GM12878 (cell line): ENCODE measurements at regions not wholly inside any gene's neighbourhood (a gene's known extent, or its start where the extent isn't known, plus 50 kb on each side); places are given as distances from the start of the nearest gene placed in this dataset.

Experiments used
- ATAC-seq: fragments of 200-7000 bp; cut with Tn5 transposase; 3 replicates; pipeline ENCODE4 v1.9.1; 2020; ENCODE audit warnings: mild to moderate bottlenecking, moderate library complexity
- BruUV-seq: library from RNA; stranded (reverse); fragments of 400-500 nt; replicated peaks from 2 replicates; lab custom pipeline; 2021; lab: Mats Ljungman, UMichigan
- CTCF ChIA-PET: fragments of 300-600 bp; sonication (Branson Sonifier 250); formaldehyde crosslinking; extraction: SDS; loops from one replicate; lab custom pipeline; 2021; ENCODE audit warnings: inconsistent platforms; lab: Yijun Ruan, JAX
- POLR2A ChIA-PET: fragments of 350-600 bp; formaldehyde crosslinking; extraction: SDS; loops from one replicate; lab custom pipeline; 2021; ENCODE audit warnings: inconsistent platforms; lab: Charles Lee
- RAD21 ChIA-PET: fragments of 300-600 bp; sonication (Branson Sonifier 250); formaldehyde crosslinking; loops from one replicate; lab custom pipeline; 2023; ENCODE audit warnings: antibody characterized with exemption; ENCODE audit not compliant: unreplicated experiment; lab: Charles Lee
- SMC1A ChIA-PET: fragments of 300-600 bp; sonication (Branson Sonifier 250); formaldehyde crosslinking; loops from one replicate; lab custom pipeline; 2023; ENCODE audit not compliant: unreplicated experiment, uncharacterized antibody; lab: Charles Lee
- DNase-seq: peaks from one replicate; pipeline ENCODE4 v3.0.0-alpha.2; 2011; ENCODE audit warnings: low read depth, low spot score
- FAIRE-seq: peaks from 3 replicates; lab custom pipeline; 2011; peaks lifted over from hg19 to GRCh38; lab: Jason Lieb, UNC
- H2AFZ ChIP-seq: 2 replicates; pipeline ENCODE4 v1.6.0; 2011; ENCODE audit warnings: low read depth, low read length, control low read depth; ENCODE audit not compliant: control insufficient read depth
- H3K27ac ChIP-seq: 2 replicates; pipeline ENCODE4 v1.5.1; 2011; ENCODE audit warnings: control low read depth; ENCODE audit not compliant: control insufficient read depth, insufficient read depth
- H3K27me3 ChIP-seq, 2 experiments: replicated peaks in 1 of 2; 2 replicates each; pipeline versions ENCODE4 v1.6.0 to v1.6.1; 2011; ENCODE audit warnings: low read length in 1 of 2; ENCODE audit not compliant: control insufficient read depth in 2 of 2, insufficient read depth in 2 of 2
- H3K36me3 ChIP-seq, 2 experiments: 2 replicates each; pipeline ENCODE4 v1.5.1; 2011; ENCODE audit warnings: low read length in 1 of 2; ENCODE audit not compliant: control insufficient read depth in 2 of 2, insufficient read depth in 2 of 2
- H3K4me1 ChIP-seq: 2 replicates; pipeline ENCODE4 v1.6.1; 2011; ENCODE audit warnings: mild to moderate bottlenecking, low read length, moderate library complexity, mixed read lengths; ENCODE audit not compliant: control insufficient read depth, insufficient read depth
- H3K4me2 ChIP-seq: 2 replicates; pipeline ENCODE4 v1.6.0; 2011; ENCODE audit warnings: control low read depth; ENCODE audit not compliant: control insufficient read depth, insufficient read depth
- H3K4me3 ChIP-seq: fragments of 200-600 bp; sonication (generic); 2 replicates; pipeline ENCODE4 v1.5.1; 2016
- H3K79me2 ChIP-seq: 2 replicates; pipeline ENCODE4 v1.6.0; 2011; ENCODE audit warnings: low read length; ENCODE audit not compliant: control insufficient read depth, insufficient read depth
- H3K9ac ChIP-seq: 2 replicates; pipeline ENCODE4 v1.8.0; 2011; ENCODE audit warnings: low read length, control low read depth, mixed read lengths; ENCODE audit not compliant: control insufficient read depth, insufficient read depth
- H3K9me3 ChIP-seq: replicated peaks from 3 replicates; pipeline ENCODE4 v1.5.1; 2011; ENCODE audit warnings: mild to moderate bottlenecking, low read length; ENCODE audit not compliant: control insufficient read depth, insufficient read depth
- H4K20me1 ChIP-seq: 2 replicates; pipeline ENCODE4 v1.6.0; 2011; ENCODE audit not compliant: control insufficient read depth, insufficient read depth
- CREB1 ChIP-seq: IDR thresholded peaks from 2 replicates; pipeline ENCODE4 v1.6.1; 2012; ENCODE audit warnings: low read depth, mild to moderate bottlenecking, inconsistent platforms
- E2F8 ChIP-seq: fragments of 450-650 bp; IDR thresholded peaks from 2 replicates; pipeline ENCODE4 v1.6.1; 2018; ENCODE audit warnings: mild to moderate bottlenecking, low read depth, moderate library complexity; ENCODE audit not compliant: partially characterized antibody
- ETV6 ChIP-seq, 2 experiments: fragments of 450-650 bp in 1 of 2; IDR thresholded peaks in 1 of 2; conservative IDR thresholded peaks in 1 of 2; 2 replicates each; pipeline ENCODE4 v1.6.1; 2014; ENCODE audit warnings: antibody characterized with exemption in 1 of 2, borderline replicate concordance in 1 of 2, low read depth in 1 of 2, mild to moderate bottlenecking in 1 of 2, moderate library complexity in 1 of 2
- HSF1 ChIP-seq: fragments of 150-350 bp; IDR thresholded peaks from 2 replicates; pipeline ENCODE4 v1.6.1; 2014; ENCODE audit warnings: mild to moderate bottlenecking, low read depth, low read length
- IKZF1 ChIP-seq: fragments of 450-650 bp; conservative IDR thresholded peaks from 2 replicates; pipeline ENCODE4 v1.6.1; 2017; ENCODE audit warnings: antibody characterized with exemption, mild to moderate bottlenecking
- JUND ChIP-seq: IDR thresholded peaks from 2 replicates; pipeline ENCODE4 v1.6.1; 2012; ENCODE audit warnings: low read depth, mild to moderate bottlenecking, low read length, improper control_type of control experiment, moderate library complexity
- NFYB ChIP-seq: IDR thresholded peaks from 2 replicates; pipeline ENCODE4 v1.6.1; 2011; ENCODE audit warnings: low read depth, mild to moderate bottlenecking, low read length, improper control_type of control experiment, moderate library complexity; ENCODE audit not compliant: insufficient read depth
- PML ChIP-seq: IDR thresholded peaks from 2 replicates; pipeline ENCODE4 v1.6.1; 2012; ENCODE audit warnings: low read length, inconsistent platforms
- POLR2AphosphoS5 ChIP-seq: IDR thresholded peaks from 2 replicates; pipeline ENCODE4 v1.6.1; 2011; ENCODE audit warnings: mild to moderate bottlenecking, low read length, inconsistent platforms
- RELB ChIP-seq: fragments of 450-650 bp; IDR thresholded peaks from 2 replicates; pipeline ENCODE4 v1.6.1; 2017; ENCODE audit warnings: low read depth, mild to moderate bottlenecking, moderate library complexity
- SMC3 ChIP-seq: IDR thresholded peaks from 2 replicates; pipeline ENCODE4 v1.6.1; 2011; ENCODE audit warnings: low read length, improper control_type of control experiment, borderline replicate concordance
- SPI1 ChIP-seq: IDR thresholded peaks from 2 replicates; pipeline ENCODE4 v1.6.1; 2011; ENCODE audit warnings: low read depth, mild to moderate bottlenecking, low read length, moderate library complexity, borderline replicate concordance; ENCODE audit not compliant: insufficient read depth
- TAF1 ChIP-seq: IDR thresholded peaks from 2 replicates; pipeline ENCODE4 v1.6.1; 2011; ENCODE audit warnings: mild to moderate bottlenecking, low read depth, low read length, borderline replicate concordance
- ZNF622 ChIP-seq: fragments of 450-650 bp; IDR thresholded peaks from 2 replicates; pipeline ENCODE4 v1.6.1; 2017; ENCODE audit warnings: mild to moderate bottlenecking, inconsistent platforms
- WGBS: methylation state at CpG from one replicate; pipeline ENCODE4 v1.1.6; 2016; ENCODE audit warnings: low lambda C conversion rate; ENCODE audit not compliant: insufficient replicate concordance, insufficient coverage; ENCODE audit errors: missing lambda C conversion rate; 5-methylcytosine and 5-hydroxymethylcytosine counted together
- in situ Hi-C: fragments of 300-500 bp; cut with MboI; formaldehyde crosslinking; loops from 9 replicates; pipeline ENCODE4 v1.14.3; 2018; ENCODE audit warnings: mixed read lengths
- intact Hi-C: fragments of 100-400 bp; cut with micrococcal nuclease; formaldehyde crosslinking; loops from one replicate; pipeline ENCODE4 v1.14.2; 2022; ENCODE audit not compliant: unreplicated experiment

GRCh38 chr13:26495750-26496149 is 61.7 kb upstream of the WASF3 start (continued):
- TF ChIP-seq E2F8 (no peak), IKZF1 (no peak), JUND (no peak), SPI1 (no peak), RELB (no peak)

- ATAC-seq (no peak), DNase-seq (no peak), FAIRE-seq (no peak)
- intact Hi-C loops (loop anchor here (5.0 kb wide), 1 partner anchor 199 kb away; no protein-coding TSS in a partner anchor), in situ Hi-C loops (no loop called here)
- ChIA-PET CTCF (interaction anchor here (0.6 to 11.6 kb wide), 2 partner anchors 312 to 487 kb away, joined by 3 to 218 read pairs; no protein-coding TSS in a partner anchor), POLR2A (no interaction called here), SMC1A (interaction anchor here (2.8 to 4.3 kb wide), 2 partner anchors 15 to 312 kb away, joined by 7 to 70 read pairs; no protein-coding TSS in a partner anchor), RAD21 (interaction anchor here (1.9 to 4.0 kb wide), 2 partner anchors 201 to 313 kb away, joined by 8 to 76 read pairs; no protein-coding TSS in a partner anchor)
- H3K9me3 ChIP-seq: no peaks in the 10 kb centered on the region
- no peak overlapping the region for H3K4me2 ChIP-seq
- TF ChIP-seq SMC3 (no peak), NFYB (no peak), ZNF622 (no peak), CREB1 (no peak), TAF1 (no peak), POLR2AphosphoS5 (no peak), ETV6 (conservative IDR thresholded peaks at IDR 0.05 in 1 of 2, IDR thresholded peaks at IDR 0.05 in 1 of 2; ENCODE audit: borderline replicate concordance in 1 of 2, low read depth in 1 of 2) (no peak), HSF1 (no peak), PML (no peak)
- H2AFZ ChIP-seq: no peak overlapping the region
- no peak overlapping the region for H3K9ac ChIP-seq
- no peaks in the 10 kb centered on the region; a peak in 1 of 4 replicates for H3K27me3 ChIP-seq
- no TSS peak for BruUV-seq
- H3K36me3 ChIP-seq: no peaks in the 10 kb centered on the region
- WGBS: 58% methylated on average over 5 of the region's 5 CpGs
- no peaks in the 10 kb centered on the region for H4K20me1 ChIP-seq
- H3K4me1 ChIP-seq: no peaks in the 10 kb centered on the region
- no peaks in the 10 kb centered on the region for H3K79me2 ChIP-seq
- no peak overlapping the region for H3K4me3 ChIP-seq
- H3K27ac ChIP-seq: no peak overlapping the region
These were observed 59.4 kb upstream of the WASF3 start for GRCh38 chr13:26497968-26498511.
